GM21737 (cell line): ENCODE measurements at regions not wholly inside any gene's neighbourhood (a gene's known extent, or its start where the extent isn't known, plus 50 kb on each side); places are given as distances from the start of the nearest gene placed in this dataset.

ENCODE experiments used
- ATAC-seq: cut with Tn5 transposase; IDR thresholded peaks from one replicate; pipeline ENCODE4 v1.9.1; 2021; ENCODE audit warnings: mild to moderate bottlenecking, moderate library complexity; ENCODE audit not compliant: unreplicated experiment

DNA sequence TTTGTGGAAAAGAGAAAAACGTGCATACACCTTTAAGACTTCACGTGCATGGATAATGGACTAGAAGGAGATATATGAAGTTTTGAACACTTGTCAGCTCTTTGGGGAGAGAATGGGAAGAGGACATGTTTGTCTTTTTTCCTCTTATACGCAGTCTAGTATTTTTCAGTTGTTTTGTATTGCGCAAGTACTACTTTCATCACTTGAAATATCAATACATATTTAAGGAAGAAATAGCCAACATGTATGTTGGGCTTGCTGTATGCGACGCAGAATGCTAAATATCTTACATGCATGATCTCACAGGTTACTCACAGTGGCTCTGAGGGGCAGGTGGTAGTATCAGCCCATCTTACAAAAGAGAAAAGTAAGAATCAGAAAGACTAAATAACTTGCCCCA, 176.5 kb upstream of the RUNX1 start:
- no peak for ATAC-seq

DNA sequence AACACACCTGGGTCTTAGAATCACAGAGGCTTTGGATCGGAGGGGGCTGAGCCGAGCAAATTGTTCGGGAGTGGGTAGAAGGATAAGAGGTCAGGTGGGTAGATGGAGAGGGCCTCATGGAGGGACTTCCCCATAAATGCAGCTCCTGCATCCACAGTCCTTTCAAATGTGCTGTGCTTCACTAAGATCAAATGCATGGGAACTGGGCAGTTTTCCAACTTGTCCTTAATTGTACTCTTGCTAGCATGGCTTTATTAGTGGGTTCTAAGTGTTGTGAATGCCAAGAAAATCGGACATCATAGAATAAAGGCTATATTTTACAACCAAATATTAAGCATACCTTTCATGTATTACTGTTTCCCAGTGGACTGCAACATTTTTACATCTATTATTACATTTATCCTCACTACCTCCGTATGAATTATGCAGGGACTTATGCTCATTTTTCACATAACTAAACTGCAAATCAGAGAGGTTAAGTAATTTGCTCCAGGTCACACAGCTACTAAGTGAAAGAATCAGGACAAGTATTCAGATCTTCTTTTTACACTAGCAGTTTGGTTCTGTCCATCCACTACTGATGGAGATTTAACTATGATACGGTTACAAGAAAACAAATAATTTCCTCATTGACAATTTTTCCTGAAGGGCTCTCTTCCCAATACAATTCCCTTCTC, 174.5 kb upstream of the RUNX1 start:
- ATAC-seq = no peak

DNA sequence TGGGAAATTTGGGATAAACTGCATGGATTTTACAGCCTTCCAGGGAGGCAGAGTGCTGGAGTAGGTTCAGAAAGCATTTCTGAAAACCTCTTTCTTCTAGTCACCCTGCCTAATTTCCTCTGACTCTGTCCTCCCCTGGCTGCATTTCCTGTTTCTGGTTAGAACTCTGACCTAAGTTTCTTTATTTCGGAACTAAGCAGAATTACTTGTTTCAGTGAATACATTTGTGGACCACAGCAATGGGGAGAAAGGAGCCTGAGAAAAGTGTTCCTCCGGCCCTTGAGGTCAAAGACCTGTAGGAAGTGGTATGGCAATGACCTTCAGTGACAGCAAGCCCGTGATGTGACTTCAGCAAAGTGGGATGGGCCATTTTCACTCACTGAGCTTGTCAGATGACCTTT, 173.4 kb upstream of the RUNX1 start:
- ATAC-seq = no peak

DNA sequence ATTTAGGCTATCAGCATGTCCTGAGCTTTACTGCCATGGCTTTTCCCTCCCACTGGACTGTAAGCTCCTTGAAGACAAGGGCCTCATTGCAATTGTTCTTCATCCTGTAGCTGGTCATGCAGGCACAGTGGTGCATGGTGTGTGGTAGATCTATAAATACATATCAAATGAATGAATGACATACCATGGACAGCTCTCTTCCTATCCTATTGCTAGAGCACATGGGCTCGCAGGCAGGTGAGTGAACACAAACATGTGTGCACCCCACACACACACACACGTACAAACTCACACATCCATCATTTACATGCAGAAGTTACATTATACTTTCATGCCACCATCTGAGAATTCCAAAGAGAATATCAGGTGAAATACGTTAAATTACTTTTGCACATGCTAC, 172.9 kb upstream of the RUNX1 start:
- no peak for ATAC-seq

DNA sequence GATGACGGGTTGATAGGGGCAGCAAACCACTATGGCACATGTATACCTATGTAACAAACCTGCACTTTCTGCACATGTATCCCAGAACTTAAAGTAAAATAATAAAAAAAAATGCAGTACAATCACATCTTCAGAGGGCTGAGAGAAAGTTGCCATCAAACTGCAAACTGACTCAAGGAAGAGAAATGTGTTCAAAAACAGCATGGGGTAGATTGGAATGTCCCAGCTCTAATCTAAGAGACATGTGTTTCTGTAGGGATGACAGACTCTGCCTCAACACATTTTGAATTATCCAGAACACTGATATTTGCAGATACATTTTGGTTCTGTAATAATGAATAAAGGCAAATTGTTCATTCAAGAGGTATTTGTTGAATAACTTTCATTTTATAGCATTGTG, 171.2 kb upstream of the RUNX1 start:
- ATAC-seq = no peak

DNA sequence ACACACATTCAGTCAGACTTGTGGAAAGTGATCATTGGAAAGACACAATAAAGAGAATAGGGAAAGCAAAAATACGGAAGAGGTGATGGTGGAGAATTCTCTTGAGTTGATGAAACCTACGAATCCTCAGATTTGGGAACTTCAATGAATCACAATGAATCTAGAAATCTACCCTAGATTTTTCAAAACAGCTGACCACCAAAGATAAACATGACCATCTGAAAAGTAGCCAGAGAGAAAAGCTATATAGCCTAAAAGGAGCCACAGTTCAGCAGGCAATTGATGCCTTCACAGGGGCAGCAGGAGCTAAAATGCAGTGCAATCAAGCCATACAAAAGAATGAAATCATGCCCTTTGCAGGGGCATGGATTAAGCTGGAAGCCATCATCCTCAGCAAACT, 170.6 kb upstream of the RUNX1 start:
- no peak for ATAC-seq

DNA sequence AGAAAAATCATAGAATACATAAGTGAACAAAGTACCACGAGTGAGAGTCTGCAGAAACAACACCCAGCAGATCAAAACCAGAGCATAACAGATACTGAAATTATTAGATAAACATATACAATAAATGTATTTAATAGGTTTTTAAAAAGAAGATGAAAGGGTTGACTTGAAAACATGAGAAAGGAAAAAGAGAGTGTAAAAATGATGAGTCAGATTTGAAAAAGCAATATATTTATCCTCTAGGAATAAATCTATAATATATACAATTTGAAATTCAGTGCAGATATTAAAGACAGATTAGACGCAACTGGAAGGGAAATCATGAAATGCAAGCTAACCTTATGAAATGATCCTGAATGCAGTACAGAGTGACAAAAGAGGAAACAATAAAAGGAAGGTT, 170.2 kb upstream of the RUNX1 start:
- no peak for ATAC-seq

DNA sequence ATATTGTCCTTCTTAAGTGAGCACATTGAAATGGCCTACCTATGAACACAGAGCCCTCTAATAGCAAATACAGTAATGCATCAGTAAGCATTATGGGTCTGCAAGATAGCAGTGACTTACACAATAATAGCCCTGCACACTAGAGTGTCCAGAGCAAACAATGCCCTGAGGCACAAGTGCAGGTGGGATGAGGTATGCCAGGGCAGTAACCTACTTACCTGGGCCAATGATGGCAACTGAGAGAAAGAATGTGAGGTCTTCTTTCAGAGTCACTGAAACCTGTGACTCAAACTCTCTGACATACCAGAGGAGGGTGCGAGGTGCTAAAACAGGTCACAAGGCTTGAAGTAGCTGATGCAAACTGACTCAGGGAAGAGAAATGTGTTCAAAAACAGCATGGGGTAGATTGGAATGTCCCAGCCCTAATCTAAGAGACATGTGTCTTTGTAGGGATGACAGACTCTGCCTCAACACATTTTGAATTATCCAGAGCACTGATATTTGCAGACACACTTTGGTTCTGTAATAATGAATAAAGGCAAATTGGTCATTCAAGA, 168.5 kb upstream of the RUNX1 start:
- no peak for ATAC-seq

DNA sequence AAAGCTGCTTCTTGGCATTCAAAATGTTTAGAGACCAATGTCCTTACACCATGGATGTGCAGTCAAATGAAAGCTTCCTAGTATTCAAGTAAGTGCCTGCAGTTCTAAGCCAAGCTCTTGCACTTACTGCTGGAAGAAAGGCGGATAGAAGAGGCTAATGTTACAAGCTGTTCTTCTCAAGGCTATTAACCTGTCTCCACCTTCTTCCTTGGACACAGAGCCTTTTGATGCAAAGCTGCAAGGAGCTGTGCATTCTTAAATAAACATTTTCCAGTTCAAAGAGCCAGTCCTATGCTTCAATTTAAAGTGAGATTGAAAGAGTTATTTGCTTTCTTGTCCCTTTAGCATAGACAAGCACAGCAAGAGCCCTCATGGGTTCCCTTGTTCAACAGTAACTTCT, 167.9 kb upstream of the RUNX1 start:
- no peak for ATAC-seq

DNA sequence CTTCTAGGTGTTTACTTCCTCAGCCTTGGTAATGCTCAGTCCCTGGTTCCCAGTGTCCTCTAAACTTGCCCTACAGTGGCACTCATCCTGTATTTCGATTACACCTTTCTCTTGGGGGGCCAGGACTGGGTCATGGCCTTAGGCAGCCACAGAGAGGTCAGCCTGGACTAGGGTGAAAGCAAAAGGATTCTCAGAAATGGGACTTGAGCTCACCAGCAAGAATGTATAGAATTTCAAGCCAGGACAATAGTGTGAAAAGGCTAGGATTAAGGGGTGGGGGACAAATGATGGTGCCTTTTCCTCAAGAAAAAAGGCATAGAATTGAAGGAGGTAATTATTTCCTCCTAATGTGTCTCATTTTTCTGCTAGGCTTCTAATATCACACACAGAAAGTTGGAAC, 166.8 kb upstream of the RUNX1 start:
- no peak for ATAC-seq

DNA sequence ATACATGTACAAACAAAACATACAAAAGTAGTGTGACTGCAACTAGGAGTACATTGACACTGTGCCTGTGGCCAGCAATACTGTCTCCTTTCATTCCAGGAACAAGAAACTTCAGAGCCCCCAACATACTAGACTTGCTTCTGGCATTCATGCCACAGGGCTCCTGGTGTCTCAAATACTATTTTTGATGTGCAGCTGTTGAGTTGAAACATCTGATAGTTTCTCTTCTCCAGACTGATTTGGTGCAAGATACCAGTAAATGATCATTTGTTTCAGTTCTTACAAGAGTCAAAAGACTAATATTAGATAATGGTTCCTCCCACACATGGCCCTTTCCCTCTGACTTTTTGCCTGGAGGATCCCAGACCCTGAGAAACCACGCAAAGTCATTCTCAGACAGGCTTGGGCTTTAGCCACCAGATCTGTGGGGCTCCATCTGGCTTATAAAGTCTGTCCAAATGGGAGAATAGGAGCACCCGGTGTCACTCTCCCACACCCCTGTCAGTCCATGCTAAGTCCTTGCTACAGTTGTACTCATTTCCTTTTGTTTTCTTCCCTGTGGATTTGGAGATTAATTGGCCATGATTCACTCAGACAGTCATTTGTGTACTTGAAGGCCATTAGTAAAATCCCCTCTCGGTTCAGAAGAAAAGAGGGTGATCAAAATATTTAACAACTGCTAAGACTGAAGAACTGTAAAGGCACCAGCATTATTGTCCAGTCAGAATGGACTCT, 163.5 kb upstream of the RUNX1 start:
- no peak for ATAC-seq

DNA sequence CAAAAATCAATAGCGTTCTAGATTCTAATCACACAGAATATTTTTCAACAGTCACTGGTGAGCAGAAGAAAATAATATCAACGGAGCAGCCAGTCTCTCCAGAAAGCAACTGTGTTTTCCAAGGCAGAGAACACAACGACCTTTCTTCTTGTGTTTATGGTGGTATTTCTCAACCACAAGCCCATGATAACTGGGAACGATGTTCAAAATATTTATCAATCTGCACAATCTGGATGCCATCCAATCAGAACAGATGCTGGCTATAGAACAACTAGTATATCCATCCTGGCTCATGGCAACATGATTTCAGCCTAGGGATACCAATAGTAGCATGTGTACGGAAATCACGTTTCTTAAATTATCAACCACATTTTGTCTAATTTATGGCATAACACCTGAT, 162.7 kb upstream of the RUNX1 start:
- ATAC-seq = no peak

DNA sequence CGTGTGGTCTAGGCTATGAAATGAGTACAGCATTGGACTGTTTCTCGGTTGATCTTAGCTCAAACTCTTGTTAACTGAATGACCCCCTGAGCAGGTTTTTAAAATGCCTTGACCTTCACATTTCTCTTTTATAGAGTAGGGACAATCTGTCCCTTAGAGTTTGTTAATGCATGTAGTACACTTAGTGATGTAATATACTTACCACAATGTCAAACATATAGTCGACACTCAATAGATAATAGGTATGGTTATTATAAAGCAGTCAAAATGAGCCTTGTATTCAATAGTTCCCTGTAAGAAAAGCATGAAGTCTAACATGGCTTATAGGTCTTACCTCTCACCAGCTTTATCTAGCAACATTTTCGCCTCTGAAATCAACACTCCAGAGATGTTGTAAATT, 161.0 kb upstream of the RUNX1 start:
- no peak for ATAC-seq

DNA sequence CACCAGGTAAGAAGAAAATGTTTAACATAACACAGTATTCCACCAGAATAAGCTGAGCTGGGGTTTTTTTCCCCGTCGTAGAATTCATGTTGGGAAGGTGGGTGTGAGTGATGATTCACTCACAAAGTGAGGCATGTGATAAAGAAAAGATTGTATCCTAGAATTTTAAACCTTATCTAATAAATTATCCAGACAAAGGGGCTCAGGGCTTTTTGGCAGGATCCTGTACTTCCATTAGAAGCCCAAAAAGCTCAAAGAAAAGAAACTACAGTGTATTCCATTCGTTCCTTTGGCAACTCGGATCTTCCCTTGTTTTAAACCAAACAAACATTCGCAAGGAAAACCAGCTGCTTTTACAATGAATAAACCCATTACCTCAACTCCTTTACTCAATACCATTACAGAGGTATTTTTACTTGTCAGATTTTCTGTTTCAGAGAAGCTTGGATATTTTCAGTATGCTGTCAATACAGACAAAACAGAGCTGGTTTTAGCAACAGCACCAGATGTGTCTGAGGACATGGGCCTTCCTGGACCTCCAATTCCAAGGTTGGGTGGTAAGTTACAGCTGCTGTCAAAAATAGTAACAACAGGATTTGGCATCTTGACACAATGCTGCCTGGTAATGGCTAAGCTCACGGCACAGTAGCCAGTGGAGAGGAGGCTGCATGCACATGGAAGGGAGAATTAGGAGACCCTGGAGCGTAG, 159.9 kb upstream of the RUNX1 start:
- no peak for ATAC-seq

DNA sequence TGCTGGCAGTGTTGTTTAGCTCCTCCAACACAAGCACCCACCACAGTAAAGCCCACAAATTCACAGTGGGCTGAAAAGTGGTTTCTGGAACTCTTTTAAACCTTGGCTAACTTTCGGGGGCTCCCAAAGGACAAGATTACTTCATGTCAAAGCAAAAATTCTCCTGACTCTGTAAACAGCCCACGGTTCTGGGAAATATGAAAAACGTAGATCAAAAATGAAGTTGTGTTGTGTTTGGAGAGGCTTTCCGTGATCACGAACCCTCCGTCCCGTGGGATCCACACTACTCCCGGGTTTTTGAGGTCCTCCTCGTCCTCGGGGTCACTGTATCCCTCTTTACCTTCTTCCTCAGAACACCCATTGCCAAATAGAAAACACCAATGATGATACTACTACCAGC, 159.0 kb upstream of the RUNX1 start:
- no peak for ATAC-seq

DNA sequence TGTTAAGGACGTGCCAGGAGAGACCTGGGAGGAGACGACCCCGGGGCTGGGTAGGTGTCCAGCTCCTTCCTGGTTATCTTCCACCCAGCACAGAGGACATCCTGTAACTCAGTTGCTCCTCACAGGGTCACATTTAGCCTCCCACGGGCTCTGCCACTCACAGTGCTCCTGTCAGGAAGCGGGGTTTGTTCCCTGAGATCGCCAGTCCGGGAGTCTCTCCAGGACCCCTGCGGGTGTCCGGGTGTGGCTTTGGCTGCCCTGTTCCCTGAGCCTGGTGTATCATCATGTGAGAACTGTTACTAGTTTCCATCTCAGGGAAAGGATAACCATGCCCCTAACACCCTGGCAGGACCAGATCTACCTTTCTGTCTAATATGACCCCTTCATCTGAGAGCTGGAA, 158.2 kb upstream of the RUNX1 start:
- no peak for ATAC-seq

DNA sequence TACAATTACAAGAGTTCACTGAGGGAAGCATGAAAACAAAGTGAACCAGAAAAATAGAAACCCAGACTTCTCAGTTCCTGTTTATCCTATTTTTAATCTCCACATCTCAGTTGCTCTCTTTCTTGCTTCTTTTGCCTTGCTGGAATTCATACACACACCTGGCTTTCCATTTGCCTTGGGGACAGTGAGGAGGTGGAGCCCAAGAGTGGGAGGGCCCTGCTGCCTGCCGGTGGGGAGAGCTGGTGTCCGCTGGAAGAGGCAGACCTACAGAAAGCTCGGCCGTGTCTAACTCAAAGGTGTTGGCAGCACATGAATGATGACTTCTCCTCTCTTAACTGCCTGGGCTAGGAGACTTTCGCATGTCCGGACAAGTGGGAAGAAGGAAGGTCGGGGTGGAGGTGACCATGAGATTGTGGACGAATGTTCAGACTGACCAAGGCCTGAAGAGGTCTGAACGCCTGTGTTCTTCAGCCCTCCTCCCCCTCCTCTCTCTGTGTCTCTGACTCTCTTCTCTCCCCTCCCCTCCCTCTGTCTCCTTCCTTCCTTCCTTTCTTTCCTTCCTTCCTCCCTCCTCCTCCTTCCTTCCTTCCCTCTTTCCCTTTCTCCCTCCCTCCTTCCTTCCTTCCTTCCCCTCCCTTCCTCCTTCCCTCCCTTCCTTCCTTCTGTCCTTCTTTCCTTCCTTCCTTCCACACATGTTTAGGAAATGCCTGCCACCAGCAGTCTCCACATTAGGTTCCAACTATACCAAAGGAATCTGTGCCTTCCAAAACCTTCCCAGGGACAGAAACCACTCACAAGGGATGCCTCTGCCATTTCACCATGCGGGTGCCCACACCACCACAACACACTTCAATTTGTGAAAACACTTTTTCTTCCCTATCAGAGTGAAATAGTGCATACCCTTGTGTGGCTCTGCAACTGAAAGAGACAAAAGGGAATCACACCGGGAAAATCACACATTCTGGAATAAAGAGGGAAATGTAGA, 157.3 kb upstream of the RUNX1 start:
- ATAC-seq = no peak

DNA sequence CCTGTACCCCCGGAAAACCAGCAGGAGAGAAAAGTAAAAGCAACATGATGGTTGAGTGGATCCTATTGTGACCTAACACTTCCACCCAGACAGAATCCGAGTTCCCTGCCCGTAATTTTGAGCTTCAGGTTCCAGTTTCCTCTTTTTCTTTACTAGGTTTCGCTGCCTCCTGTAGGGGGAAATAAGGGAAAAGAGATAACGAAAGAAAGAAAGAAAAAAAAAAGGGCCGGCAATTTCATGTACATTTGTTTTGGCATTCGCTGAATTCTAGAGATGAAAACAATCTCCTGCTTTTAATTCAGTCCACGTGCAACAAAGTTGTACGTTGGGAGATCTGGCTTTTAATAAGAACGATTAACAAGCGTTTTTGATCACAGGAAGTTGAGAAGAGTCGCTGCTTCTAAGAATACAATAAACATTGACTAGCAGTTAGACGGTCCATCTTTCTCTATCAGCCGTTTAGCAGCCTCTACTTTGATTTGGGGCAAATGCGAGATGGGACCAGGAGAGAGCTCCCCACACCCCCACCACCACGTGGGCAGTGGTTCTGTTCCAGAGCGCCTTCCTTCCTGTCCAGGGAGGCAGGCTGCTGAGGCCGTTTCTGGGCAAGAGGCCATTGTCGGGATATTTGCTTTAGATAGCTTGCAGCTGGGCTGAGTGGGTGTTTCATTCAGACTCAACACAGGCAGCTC, 155.9 kb upstream of the RUNX1 start:
- ATAC-seq = no peak

DNA sequence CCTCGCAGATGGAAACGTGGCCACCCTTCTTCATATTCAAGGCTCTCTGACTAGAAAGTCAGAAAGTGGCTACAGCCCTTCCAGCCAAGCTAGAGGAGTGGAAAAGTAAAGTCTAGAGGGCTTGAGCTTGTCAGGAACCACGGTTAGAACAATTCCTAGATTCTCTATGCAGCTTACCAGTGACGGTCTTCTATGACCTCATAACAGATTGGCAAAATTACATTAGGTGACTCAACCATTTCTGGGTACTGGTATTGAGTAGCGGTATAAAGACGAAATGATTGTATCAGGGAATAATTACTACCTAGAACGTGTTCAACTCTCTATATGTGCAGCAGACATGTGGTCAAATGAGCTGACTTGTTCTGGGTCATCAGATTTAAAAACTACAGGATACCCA, 155.0 kb upstream of the RUNX1 start:
- no peak for ATAC-seq
